ENCODE measurements at regions not wholly inside any gene's neighbourhood (a gene's known extent, or its start where the extent isn't known, plus 50 kb on each side); places are given as distances from the start of the nearest gene placed in this dataset.

- no peak for TF ChIP-seq GATA2 (IDR thresholded peaks at IDR 0.05; ENCODE audit: low read depth, low read length)
- no peak for TF ChIP-seq GATA3 (IDR thresholded peaks at IDR 0.05; ENCODE audit: low read depth, low read length)
Measured at GRCh38 chr6:22965889-22966288, 396.5 kb downstream of the HDGFL1 start.
